Parathyroid adenoma (tissue), 2 donors: ENCODE measurements at regions not wholly inside any gene's neighbourhood (a gene's known extent, or its start where the extent isn't known, plus 50 kb on each side); places are given as distances from the start of the nearest gene placed in this dataset.
"Not testable (repeated sequence)": the region's sequence is repeated elsewhere in the genome, so short reads cannot be mapped to it uniquely, and the experiment has no call there.

Source experiments
- H2AFZ ChIP-seq: fragments of 300-600 bp; sonication (generic); one replicate; pipeline ENCODE4 v1.7.0; 2017; ENCODE audit warnings: antibody characterized with exemption, mild to moderate bottlenecking
- H3K27ac ChIP-seq: fragments of 300-600 bp; sonication (generic); one replicate; pipeline ENCODE4 v1.7.0; 2017
- H3K27me3 ChIP-seq: fragments of 300-600 bp; sonication (generic); one replicate; pipeline ENCODE4 v1.7.0; 2017; ENCODE audit warnings: low read length; ENCODE audit not compliant: control insufficient read depth, insufficient read depth
- H3K36me3 ChIP-seq: fragments of 300-600 bp; sonication (generic); one replicate; pipeline ENCODE4 v1.7.0; 2017; ENCODE audit warnings: low read length; ENCODE audit not compliant: control insufficient read depth, insufficient read depth
- H3K4me1 ChIP-seq: fragments of 300-600 bp; sonication (generic); one replicate; pipeline ENCODE4 v1.7.0; 2017; ENCODE audit warnings: control low read depth
- H3K4me2 ChIP-seq: fragments of 300-600 bp; sonication (generic); one replicate; pipeline ENCODE4 v1.7.0; 2017; ENCODE audit warnings: low read length
- H3K4me3 ChIP-seq: fragments of 300-600 bp; sonication (generic); one replicate; pipeline ENCODE4 v1.7.0; 2017; ENCODE audit warnings: low read depth, low read length
- H3K79me2 ChIP-seq: fragments of 300-600 bp; sonication (generic); one replicate; pipeline ENCODE4 v1.7.0; 2017; ENCODE audit warnings: control low read depth
- H3K9ac ChIP-seq: fragments of 300-600 bp; sonication (generic); one replicate; pipeline ENCODE4 v1.7.0; 2017; ENCODE audit warnings: mild to moderate bottlenecking
- H3K9me3 ChIP-seq: fragments of 300-600 bp; sonication (generic); one replicate; pipeline ENCODE4 v1.7.0; 2017; ENCODE audit warnings: low read length; ENCODE audit not compliant: control insufficient read depth
- CTCF ChIP-seq: fragments of 300-600 bp; sonication (generic); IDR thresholded peaks from one replicate; pipeline ENCODE4 v1.7.0; 2017; ENCODE audit warnings: antibody characterized with exemption, mild to moderate bottlenecking
- donor health status: primary hyperparathyroidism.

DNA sequence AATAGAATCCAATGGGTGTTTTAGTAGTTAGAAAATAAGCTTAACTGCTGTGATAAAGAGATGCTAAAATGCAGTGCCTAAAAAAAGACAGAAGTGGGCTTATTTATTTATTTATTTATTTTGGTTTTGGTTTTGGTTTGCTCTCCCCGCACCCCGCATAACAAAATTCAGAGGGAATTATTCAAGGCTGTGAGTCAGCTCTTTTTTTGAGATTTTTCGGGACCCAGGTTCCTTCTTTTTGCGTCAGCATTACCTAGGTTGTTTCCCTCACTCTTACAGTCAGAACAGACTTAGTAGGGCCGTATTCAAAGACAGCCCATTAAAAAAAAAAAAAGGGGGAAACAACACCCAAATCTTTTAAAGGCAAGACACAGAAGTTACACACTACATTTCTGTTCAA lies 1495.5 kb upstream of the ADGRL3 start:
- H3K79me2 ChIP-seq = no peaks in the 10 kb centered on the region
- no peaks in the 10 kb centered on the region for H3K9me3 ChIP-seq
- H2AFZ ChIP-seq = no peak overlapping the region
- no peak overlapping the region for H3K9ac ChIP-seq
- TF ChIP-seq CTCF = no peak
- no peak overlapping the region for H3K4me2 ChIP-seq
- no peaks in the 10 kb centered on the region for H3K4me1 ChIP-seq
- H3K4me3 ChIP-seq = no peak overlapping the region
- H3K27me3 ChIP-seq = no peaks in the 10 kb centered on the region
- H3K36me3 ChIP-seq = no peaks in the 10 kb centered on the region
- H3K27ac ChIP-seq = no peak overlapping the region

DNA sequence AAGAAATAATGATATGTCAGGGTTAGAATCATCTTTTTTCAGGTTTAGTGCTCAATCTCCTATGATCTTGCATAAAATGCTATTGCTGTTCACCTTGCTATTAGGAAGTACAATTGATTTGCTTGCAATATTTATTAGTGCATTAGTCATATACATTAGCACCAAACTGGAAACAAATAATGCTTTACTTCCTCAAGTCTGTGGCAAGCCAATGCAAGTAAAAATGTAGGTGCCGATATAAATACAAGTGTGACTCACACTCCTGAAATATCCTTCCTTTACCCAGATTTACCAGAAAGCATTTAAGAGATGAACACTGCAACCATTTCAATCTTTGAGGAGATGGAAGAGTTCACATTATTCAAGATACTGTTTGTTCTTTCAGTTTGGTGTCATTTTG lies 1487.7 kb upstream of the ADGRL3 start:
- Histone ChIP-seq H3K4me1 (no peaks in the 10 kb centered on the region), H3K27me3 (no peaks in the 10 kb centered on the region), H3K4me3 (no peak overlapping the region), H3K4me2 (no peak overlapping the region), H3K9ac (no peak overlapping the region), H3K27ac (no peak overlapping the region), H3K9me3 (no peaks in the 10 kb centered on the region), H3K36me3 (no peaks in the 10 kb centered on the region), H3K79me2 (no peaks in the 10 kb centered on the region), H2AFZ (no peak overlapping the region)
- TF ChIP-seq CTCF = no peak

GRCh38 chr4:59724286-59724685 lies 1475.8 kb upstream of the ADGRL3 start:
- not testable (repeated sequence) for H3K9me3 ChIP-seq, H2AFZ ChIP-seq, H3K27me3 ChIP-seq, H3K4me1 ChIP-seq, H3K4me3 ChIP-seq, H3K9ac ChIP-seq, H3K4me2 ChIP-seq, H3K79me2 ChIP-seq, H3K36me3 ChIP-seq, H3K27ac ChIP-seq

DNA sequence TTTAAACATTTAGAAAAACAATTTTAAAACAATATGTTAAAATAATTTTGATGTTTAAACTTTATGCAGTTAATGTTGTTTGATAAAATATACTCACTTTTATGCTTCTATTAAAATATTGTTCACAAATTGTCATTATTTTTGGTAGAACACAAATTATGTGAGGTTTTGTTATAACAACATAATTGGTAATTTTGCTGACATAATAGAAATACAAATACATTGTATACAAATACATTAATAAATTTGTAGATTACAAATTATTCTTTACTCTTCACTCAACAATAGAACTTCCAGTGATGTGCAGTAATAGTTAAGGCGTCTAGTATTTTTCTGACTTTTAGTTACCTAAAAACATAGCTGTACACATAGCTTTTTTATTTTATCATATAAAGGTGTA lies 1472.4 kb upstream of the ADGRL3 start:
- no peaks in the 10 kb centered on the region for H3K79me2 ChIP-seq
- H3K9ac ChIP-seq = no peak overlapping the region
- no peaks in the 10 kb centered on the region for H3K27me3 ChIP-seq
- H3K4me1 ChIP-seq = no peaks in the 10 kb centered on the region
- H3K4me3 ChIP-seq = no peak overlapping the region
- H3K9me3 ChIP-seq = no peaks in the 10 kb centered on the region
- TF ChIP-seq CTCF = no peak
- no peak overlapping the region for H2AFZ ChIP-seq
- no peak overlapping the region for H3K4me2 ChIP-seq
- H3K27ac ChIP-seq = no peak overlapping the region
- no peaks in the 10 kb centered on the region for H3K36me3 ChIP-seq

DNA sequence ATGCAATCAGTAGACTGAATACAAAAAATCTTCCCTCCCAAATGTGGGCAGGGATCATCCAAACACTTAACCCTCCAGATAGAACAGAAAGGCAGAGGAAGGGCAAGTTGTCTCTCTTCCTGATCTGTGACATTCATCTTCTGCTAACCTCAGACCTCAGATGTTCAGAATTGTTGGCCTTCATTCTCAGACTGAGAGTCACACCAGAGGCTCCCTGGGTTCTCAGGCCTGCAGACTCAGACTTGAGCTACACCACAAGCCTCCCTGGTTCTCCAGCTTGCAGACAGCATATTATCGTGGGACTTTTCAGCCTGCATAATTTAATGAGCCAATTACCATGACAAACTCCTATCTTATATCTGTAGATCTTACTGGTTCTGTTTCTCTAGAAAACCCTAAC lies 1471.6 kb upstream of the ADGRL3 start:
- no peaks in the 10 kb centered on the region for H3K4me1 ChIP-seq
- no peaks in the 10 kb centered on the region for H3K79me2 ChIP-seq
- no peaks in the 10 kb centered on the region for H3K27me3 ChIP-seq
- no peak overlapping the region for H2AFZ ChIP-seq
- no peak overlapping the region for H3K9ac ChIP-seq
- no peak for TF ChIP-seq CTCF
- no peak overlapping the region for H3K4me2 ChIP-seq
- no peak overlapping the region for H3K4me3 ChIP-seq
- H3K27ac ChIP-seq = no peak overlapping the region
- H3K36me3 ChIP-seq = no peaks in the 10 kb centered on the region
- no peaks in the 10 kb centered on the region for H3K9me3 ChIP-seq
